GM19328 (cell line): ENCODE measurements at regions not wholly inside any gene's neighbourhood (a gene's known extent, or its start where the extent isn't known, plus 50 kb on each side); places are given as distances from the start of the nearest gene placed in this dataset.
"Not testable (repeated sequence)": the region's sequence is repeated elsewhere in the genome, so short reads cannot be mapped to it uniquely, and the experiment has no call there.

Experiments
- ATAC-seq: cut with Tn5 transposase; IDR thresholded peaks from one replicate; pipeline ENCODE4 v1.9.1; 2021; ENCODE audit warnings: mild to moderate bottlenecking, moderate library complexity; ENCODE audit not compliant: unreplicated experiment

GRCh38 chr5:9765419-9766140 is 135.4 kb upstream of the TAS2R1 start:
- ATAC-seq: no peak

- ATAC-seq: no peak
Measured at GRCh38 chr5:9761706-9762105, 131.6 kb upstream of the TAS2R1 start.

- not testable (repeated sequence) for ATAC-seq
Measured at GRCh38 chr5:9752670-9753069, 122.5 kb upstream of the TAS2R1 start.

DNA sequence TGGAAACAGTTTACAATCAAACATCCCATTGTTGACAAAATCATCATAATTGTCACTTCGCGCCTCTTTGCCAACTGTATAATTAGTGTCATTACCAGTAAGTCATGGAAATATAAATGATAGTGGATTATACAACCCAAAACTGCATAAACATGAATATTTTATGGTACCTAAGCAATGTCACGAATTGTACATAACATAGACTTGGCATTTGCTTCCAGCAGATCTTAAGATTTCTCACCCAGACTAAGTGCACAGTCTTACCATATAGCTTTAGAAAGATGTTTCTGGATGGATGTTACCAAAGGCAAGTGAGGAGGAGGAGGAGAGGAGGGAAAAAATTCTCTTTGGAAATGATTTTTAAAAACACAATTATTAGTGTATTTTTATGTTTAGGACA is 113.4 kb upstream of the TAS2R1 start:
- no peak for ATAC-seq

DNA sequence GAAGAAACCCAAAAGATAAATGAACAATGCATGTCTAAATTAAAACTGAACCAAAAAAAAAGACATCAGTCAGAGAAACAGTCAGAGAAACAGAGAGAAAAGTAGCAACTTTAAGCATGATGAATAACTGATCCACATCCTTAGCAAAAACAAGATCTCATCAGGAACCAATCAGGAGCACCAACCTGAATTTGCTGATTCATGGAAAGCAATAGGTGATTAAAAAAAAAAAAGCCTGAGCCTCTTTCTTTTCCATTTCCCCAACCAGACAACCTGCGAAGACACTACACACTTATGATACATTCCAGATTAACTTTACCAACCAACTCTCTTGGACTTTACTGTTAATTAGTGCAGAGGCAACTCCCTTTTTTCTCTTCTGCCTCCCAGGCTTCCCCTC is 112.7 kb upstream of the TAS2R1 start:
- ATAC-seq: no peak

DNA sequence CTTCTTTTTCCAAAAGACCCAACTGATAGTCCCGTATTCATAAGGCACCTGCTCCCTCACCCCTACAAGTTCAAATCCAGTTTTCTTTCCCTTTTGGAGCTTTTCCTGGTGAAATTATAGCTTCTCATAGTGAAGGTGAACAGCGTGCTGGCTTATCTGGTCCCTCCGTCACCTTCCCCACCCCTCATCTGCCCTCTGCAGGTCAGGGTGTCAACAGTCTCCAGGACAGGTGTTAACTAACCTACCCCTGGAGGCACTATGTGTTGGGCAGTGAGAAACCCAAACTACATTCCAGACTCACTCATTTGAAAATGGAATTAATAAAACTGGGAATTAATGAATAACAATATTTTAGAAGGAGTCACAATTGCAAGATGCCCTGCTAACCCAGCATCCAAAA is 109.0 kb upstream of the TAS2R1 start:
- no peak for ATAC-seq

DNA sequence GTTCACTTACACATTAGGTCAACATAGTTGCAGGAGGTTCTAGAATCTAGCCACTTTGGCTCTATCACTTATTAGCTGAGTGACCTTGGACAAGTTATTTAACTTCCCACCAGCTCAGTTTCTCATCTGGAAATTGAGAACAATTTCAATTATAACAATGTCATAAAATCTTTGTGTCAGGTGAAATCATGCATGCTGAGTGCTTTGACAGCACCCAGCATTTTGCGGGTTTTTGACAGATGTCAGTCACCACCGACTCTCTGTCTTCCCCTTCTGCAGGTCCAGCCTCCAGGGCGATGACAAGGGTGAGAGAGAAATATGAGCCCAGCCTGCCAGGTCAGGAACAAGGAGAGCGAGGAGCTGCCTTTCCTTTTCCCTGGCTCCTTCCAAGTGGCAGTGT is 107.1 kb upstream of the TAS2R1 start:
- ATAC-seq: no peak

- ATAC-seq: no peak
Measured at GRCh38 chr5:9733486-9733885, 103.3 kb upstream of the TAS2R1 start.

- ATAC-seq: no peak
Measured at GRCh38 chr5:9731159-9731558, 101.0 kb upstream of the TAS2R1 start.

DNA sequence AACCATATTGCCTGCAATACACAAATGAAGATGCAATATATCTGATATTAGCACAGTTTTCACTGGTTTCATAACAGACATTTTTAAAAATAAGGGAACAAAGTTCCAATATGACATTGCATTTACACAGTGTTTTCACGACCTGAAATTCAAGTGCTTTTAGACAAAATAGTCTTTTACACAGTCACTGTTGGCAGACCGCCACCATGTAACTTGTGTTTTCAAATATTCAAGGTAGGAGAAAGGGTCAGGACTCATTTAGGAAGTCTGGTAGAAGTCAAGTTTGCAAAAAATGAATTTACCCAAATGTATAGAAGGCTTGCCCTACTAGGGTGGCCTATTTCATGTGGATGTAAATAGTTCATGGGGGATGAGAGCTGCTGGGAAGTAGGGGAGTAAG is 98.1 kb upstream of the TAS2R1 start:
- ATAC-seq: no peak

- ATAC-seq: no peak
Measured at GRCh38 chr5:9726931-9727330, 96.8 kb upstream of the TAS2R1 start.

GRCh38 chr5:9725265-9725664 is 95.1 kb upstream of the TAS2R1 start:
- ATAC-seq: not testable (repeated sequence)

DNA sequence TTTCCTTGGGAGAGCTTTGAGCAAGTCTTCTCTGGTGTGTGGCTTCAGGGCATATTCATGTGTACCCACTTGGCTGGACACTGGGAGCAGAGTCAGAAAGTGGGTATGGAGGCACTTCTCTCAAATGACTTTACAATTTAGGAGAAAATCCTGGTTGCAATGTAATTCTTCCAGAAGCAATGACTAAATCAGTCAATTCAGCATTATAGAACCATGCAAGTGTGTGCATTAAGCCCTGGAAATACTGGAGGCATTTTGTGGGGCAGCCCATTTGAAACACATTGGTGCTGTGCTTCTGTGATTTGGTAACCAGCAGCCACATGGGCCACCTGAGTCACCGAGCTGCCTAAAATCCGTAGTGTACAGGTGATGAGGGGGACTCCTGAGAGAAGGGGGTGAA is 94.6 kb upstream of the TAS2R1 start:
- ATAC-seq: no peak

DNA sequence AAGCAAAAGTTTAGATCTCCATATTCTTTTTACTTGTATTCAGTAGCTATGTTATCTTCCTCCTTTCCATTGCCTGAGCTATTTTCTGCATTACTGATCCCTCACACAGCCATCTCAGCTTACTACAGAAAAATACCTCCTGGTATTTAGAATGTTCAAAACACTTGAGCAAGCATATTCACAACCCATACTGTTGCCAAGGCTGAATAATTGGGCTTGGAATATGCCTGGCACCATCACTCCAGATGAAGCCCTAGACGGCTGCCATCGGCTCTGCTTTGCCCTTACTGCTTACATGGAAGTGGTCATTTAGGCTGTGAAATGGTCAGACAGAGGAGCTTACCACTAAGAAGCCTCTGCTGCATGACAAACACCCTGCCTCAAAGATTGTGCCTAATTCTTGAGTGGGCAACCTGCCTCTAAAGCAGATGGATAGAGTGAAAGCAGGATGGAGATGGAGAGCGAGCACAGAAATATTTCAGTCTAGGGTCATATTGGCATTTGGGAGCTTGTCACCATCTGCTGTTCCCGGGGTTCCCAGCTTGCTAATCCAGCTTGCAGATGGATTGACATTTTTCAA is 92.5 kb upstream of the TAS2R1 start:
- ATAC-seq: no peak

DNA sequence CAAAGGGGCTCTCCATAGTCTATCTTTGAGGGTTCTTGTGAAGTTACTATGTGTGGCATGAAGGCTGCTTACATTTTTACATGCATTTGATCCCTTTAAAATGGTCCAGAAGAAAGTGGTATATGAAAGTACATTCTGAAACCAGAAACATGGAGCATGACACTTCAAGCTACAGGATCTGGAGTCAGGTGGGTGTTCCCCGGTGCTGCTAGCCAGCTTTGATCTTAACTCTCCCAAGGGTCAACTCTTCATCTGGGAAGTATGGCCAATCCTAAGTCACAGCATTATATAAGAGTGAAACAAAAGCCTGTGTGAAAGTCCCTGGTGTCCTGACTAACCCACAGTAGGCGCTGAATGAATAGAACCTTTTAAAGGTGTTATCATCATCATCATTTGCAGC is 91.0 kb upstream of the TAS2R1 start:
- ATAC-seq: no peak

- no peak for ATAC-seq
Measured at GRCh38 chr5:9720361-9720760, 90.2 kb upstream of the TAS2R1 start.

DNA sequence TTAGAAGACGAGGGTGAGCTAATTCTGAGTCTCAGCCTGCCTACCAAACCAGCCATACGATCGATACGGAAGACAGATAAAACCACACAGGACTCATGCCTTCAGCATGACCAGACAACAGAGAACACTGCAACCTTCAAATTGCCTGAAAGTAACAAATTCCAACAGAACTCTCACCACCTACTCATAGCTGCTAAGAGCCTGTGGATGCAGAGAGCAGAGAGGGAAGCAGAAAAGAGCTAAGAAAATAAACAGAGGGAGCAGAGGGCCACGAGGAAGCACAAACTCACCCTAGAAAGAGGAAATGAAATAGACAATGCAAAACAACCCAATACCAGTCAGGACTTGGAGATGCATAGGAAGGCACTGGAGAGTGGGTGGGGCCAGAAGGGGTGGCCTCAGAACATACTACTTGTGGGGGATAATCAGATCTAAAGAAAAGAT is 86.7 kb upstream of the TAS2R1 start:
- peak; percentile 71 for ATAC-seq

- ATAC-seq: no peak
Measured at GRCh38 chr5:9715891-9716335, 85.8 kb upstream of the TAS2R1 start.

DNA sequence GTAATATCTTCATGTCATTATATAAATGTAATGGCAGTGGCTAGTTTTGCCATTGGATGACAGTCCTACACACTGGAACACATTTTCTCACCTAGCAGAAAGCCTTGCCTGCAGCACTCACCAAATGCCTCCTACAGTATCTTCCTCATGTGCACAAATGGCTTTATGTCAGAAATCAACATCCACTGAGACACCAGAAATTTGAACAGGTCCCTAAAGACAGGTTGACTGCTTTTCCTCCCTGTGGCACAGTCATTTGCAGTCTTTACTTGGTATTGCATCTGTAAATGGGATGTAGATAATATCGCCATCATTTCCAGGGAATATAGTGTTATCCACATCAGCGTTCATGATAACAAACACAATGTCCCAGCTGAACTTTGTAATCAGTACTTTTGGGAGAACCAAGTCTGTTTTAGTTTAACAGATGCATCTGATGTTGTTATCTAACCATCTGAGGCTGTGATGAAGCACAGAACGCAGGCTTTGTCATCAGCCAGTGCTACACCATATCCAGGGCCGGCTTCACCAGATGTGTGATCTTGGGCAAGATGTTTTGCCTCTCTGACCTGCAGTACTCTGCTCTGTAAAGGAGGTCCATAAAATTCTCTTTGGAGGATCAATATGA is 83.9 kb upstream of the TAS2R1 start:
- no peak for ATAC-seq

- no peak for ATAC-seq
Measured at GRCh38 chr5:9713356-9713755, 83.2 kb upstream of the TAS2R1 start.

GRCh38 chr5:9712911-9713310 is 82.8 kb upstream of the TAS2R1 start:
- ATAC-seq: no peak

GRCh38 chr5:9712506-9712905 is 82.4 kb upstream of the TAS2R1 start:
- no peak for ATAC-seq
